NCI-H2227 (cell line): ENCODE measurements at regions not wholly inside any gene's neighbourhood (a gene's known extent, or its start where the extent isn't known, plus 50 kb on each side); places are given as distances from the start of the nearest gene placed in this dataset.
"Not testable (repeated sequence)": the region's sequence is repeated elsewhere in the genome, so short reads cannot be mapped to it uniquely, and the experiment has no call there.

Experiments
- DNase-seq: peaks from one replicate; lab custom pipeline; 2025; ENCODE audit not compliant: unreplicated experiment; lab: John Stamatoyannopoulos, UW

DNA sequence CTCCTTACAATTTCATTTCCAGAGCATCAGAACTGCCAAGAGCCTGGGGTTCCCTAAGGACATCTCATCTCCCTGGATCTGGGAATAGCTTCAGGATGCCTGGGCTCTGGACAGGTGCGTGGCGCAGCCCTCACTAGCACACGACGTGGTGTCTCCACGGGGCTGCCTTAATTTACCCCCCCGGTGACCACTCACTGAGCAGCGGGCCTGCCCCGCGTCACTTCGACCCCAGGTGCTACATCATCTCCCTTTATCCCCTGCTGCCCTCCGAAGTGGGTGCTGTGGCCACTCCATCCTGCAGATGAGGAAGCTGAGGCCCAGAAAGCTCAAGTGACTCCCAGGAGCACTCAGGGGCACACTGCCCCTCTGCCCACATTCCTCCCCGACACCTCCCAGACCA, 177.8 kb upstream of the SFSWAP start:
- DNase-seq = no peak

GRCh38 chr12:131535779-131536178, 175.1 kb upstream of the SFSWAP start:
- DNase-seq = no peak

DNA sequence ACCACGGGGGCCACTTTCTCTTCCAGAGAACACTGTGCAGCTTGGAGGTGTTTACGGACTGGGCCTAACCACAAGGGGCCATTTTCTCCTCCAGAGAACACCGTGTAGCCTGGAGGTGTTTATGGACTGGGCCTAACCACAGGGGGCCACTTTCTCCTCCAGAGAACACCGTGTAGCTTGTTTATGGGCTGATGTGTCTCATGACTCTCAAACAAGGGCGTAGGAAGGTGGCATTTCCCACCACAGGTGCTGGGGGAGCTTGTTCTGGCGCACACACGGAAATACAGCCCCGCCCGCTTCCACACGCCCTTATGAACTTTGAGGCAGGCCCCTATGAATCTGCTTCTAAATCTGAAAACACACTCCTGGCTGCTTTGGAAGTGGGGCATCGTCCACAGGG, 174.6 kb upstream of the SFSWAP start:
- no peak for DNase-seq

DNA sequence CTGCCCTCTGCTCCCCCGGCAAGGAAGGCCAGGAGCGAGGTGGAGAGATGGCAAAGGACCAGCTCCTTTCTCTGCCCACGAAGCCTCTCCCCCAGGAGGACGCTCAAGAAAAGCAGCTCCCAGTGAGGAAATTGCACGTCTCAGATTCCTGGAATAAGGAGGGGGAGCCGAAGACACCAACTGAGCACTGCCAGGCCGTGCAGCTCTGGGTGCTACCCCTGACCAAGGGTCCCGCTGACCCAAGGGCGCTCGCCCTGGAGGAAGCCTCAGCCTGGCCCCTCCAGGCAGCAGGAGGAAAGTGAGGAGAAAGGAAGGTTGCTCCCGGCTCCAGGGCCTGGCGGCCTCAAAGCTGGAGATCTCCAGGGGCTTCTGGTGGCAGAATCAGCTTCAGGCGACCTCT, 174.1 kb upstream of the SFSWAP start:
- no peak for DNase-seq

GRCh38 chr12:131537267-131537958, 173.5 kb upstream of the SFSWAP start:
- DNase-seq = no peak

DNA sequence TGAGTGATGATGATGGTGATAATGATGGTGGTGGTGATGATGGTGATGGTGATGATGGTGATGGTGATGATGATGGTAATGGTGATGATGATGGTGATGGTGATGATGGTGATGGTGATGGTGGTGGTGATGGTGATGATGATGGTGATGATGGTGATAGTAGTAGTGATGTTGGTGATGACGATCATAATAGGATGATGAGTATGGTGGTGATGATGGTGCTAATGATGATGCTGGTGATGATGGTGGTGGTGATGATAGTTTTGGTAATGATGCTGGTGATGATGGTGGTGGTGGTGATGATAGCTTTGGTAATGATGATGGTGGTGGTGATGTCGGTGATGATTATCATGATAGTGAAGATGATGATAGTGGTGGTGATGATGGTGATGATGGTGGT, 171.5 kb upstream of the SFSWAP start:
- DNase-seq = no peak

DNA sequence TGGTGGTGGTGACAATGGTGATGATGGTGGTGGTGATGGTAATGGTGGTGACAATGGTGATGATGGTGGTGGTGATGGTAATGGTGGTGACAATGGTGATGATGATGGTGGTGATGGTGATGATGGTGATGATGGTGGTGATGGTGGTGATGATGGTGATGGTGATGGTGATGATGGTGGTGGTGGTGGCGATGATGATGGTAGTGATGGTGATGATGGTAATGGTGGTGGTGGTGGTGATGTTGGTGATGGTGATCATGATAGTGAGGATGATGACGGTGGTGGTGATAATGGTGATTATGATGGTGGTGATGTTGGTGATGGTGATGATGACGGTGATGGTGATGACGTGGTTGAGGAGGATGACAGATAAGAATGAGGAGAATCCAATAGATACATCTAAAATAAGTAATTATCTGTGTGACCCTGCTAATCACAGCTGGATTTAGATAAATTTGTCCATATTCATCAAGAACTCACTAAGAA, 170.7 kb upstream of the SFSWAP start:
- DNase-seq = no peak

DNA sequence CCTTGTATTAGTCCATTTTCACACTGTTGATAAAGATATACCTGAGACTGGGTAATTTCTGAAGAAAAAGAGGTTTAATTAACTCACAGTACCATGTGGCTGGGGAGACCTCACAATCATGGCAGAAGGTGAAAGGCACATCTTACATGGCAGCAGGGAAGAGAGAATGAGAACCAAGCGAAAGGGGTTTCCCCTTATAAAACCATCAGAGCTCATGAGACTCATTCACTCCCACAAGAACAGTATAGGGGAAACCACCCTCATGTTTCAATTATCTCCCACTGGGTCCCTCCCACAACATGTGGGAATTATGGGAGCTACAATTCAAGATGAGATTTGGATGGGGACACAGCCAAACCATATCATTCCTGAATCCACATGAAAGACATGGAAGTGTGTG, 169.4 kb upstream of the SFSWAP start:
- not testable (repeated sequence) for DNase-seq

GRCh38 chr12:131542351-131542750, 168.5 kb upstream of the SFSWAP start:
- no peak for DNase-seq

DNA sequence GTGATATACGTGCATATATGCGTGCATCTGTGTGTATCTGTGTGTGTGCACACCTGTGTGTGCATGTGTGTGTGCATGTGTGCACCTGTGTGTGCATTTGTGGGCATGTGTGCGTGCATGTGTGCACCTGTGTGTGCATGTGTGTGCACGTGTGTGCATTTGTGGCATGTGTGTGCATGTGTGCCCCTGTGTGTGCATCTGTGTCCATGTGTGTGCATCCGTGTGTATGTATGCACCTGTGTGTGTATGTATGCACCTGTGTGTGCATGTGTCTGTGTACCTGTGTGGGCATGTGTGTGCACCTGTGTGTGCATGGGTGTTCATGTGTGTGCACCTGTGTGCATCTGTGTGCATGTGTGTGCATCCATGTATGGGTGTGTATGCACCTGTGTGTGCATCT, 167.8 kb upstream of the SFSWAP start:
- DNase-seq = no peak

DNA sequence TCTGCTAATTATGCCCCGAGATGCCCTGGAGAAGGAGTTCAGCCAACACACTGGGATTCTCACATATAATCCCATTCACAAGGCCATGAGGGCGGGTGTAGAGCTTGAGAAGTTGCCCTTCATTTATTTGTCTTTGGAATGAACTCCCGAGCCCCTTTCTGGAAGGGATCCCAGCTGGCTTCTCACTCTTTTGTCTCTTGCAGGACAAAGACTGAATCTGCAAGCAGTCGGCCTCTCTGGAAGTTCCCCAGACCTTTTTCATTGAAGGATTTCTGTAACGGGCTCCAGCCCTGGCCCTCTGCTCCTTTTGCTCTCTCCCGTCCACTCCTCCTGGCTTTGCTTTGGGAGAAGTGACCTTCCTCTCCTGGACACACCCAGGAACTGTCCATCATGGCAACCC, 163.3 kb upstream of the SFSWAP start:
- no peak for DNase-seq

DNA sequence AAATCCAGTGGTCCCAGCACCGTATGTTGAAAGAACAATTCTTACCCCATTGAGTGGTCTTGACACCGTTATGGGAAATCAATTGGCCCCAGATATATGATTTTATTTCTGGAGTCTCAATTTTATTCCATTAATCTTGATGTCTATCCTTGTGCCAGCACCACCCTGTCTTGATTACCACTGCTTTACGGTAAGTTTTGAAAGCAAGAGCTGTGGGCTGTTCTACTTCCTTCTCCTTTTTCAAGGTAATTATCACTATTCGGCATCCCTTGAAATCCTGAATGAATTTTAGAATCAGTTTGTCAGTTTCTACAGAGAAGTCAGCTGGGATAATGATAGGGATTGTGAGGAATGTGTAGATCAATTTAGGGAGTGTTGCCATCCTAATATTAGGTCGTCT, 160.8 kb upstream of the SFSWAP start:
- no peak for DNase-seq

GRCh38 chr12:131551675-131552491, 159.0 kb upstream of the SFSWAP start:
- DNase-seq = no peak

DNA sequence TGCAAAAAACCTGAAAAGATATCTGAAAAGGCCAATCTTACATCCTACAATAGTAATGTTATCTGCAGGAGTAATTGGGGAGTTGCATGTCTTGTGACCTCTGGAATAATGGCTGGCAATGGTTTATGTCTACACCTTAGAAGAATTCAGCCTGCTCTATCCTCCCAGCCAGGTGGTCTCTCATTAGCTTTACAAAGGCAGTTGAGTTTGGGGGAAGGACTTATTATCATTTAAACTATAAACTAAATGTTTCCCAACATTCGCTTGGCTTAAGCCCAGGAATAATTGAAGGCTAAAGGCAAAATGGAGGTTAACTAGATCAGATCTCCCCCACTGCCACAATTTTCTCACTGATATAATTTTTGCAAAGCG, 158.4 kb upstream of the SFSWAP start:
- DNase-seq = no peak

- no peak for DNase-seq
Observed at GRCh38 chr12:131553096-131553777, 157.7 kb upstream of the SFSWAP start.

- DNase-seq = no peak
Observed at GRCh38 chr12:131555197-131555846, 155.6 kb upstream of the SFSWAP start.

DNA sequence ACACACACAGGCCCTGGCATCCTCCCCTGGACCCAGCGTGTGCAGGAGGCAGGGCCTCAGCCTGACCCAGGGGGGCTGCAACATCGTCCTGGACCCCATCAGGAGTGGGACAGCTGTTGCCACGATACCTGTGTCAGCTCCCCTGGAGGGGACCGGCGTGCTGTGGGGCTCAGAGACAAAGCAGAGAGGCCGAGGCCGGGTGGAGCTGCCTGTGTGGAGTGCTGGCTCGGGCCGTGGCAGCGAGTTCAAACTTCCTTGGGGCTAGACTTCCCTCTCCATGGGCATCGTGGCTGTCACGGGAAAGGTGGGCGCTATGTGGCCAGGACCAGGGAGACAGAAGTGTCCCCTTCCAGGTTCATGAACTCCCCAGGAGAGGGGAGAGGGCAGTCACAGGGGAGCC, 155.0 kb upstream of the SFSWAP start:
- DNase-seq = no peak

GRCh38 chr12:131557078-131557709, 153.7 kb upstream of the SFSWAP start:
- DNase-seq = no peak

- DNase-seq = no peak
Observed at GRCh38 chr12:131559517-131560516, 151.1 kb upstream of the SFSWAP start.

DNA sequence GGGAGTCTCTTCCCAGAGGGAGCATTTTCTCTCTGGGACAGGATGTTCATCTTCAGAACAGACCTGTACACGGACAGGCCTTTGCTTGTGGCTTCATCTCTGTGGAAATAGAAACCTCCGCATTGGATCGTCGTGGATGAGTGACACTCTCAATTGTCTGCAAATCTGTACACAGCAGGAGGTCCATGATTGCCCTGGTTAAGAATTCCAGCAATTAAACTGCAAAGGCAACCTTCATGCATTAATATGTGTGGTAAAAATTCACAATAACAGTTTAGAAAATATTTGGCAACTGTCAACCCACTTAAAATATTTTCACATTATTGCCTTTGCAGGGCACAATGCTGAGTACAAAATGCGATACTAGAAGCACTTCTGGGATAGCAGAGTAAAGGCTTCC, 149.8 kb upstream of the SFSWAP start:
- no peak for DNase-seq
